GM12865 (cell line): ENCODE measurements at regions not wholly inside any gene's neighbourhood (a gene's known extent, or its start where the extent isn't known, plus 50 kb on each side); places are given as distances from the start of the nearest gene placed in this dataset.

Experiments used
- DNase-seq: peaks from one replicate; pipeline ENCODE4 v3.0.0; 2010; ENCODE audit warnings: low read depth
- H3K4me3 ChIP-seq: 2 replicates; pipeline ENCODE4 v1.5.1; 2011; ENCODE audit warnings: mild to moderate bottlenecking, low read depth, low read length, control low read depth
- CTCF ChIP-seq: IDR thresholded peaks from 2 replicates; pipeline ENCODE4 v1.5.1; 2011; ENCODE audit warnings: low read length, control low read depth, low read depth, inconsistent platforms; ENCODE audit not compliant: insufficient read depth; ENCODE audit errors: missing control alignments

- TF ChIP-seq CTCF: no peak
- no peak overlapping the region for H3K4me3 ChIP-seq
- no peak for DNase-seq
Measured at GRCh38 chr3:16063603-16064002, 110.9 kb upstream of the GALNT15 start.

GRCh38 chr3:16064642-16065414, 109.7 kb upstream of the GALNT15 start:
- H3K4me3 ChIP-seq: no peak overlapping the region
- no peak for DNase-seq
- TF ChIP-seq CTCF: no peak

- no peak for TF ChIP-seq CTCF
- DNase-seq: no peak
- no peak overlapping the region for H3K4me3 ChIP-seq
Measured at GRCh38 chr3:16066545-16066944, 107.9 kb upstream of the GALNT15 start.

GRCh38 chr3:16066975-16067374, 107.5 kb upstream of the GALNT15 start:
- no peak for TF ChIP-seq CTCF
- no peak overlapping the region for H3K4me3 ChIP-seq
- no peak for DNase-seq

- TF ChIP-seq CTCF: no peak
- DNase-seq: no peak
- no peak overlapping the region for H3K4me3 ChIP-seq
Measured at GRCh38 chr3:16067837-16068471, 106.5 kb upstream of the GALNT15 start.

GRCh38 chr3:16069149-16069922, 105.1 kb upstream of the GALNT15 start:
- H3K4me3 ChIP-seq: no peak overlapping the region
- TF ChIP-seq CTCF: no peak
- no peak for DNase-seq
